K562 (cell line): ENCODE measurements at regions not wholly inside any gene's neighbourhood (a gene's known extent, or its start where the extent isn't known, plus 50 kb on each side); places are given as distances from the start of the nearest gene placed in this dataset.

Experiments
- ATAC-seq: fragments of 200-7000 bp; cut with Tn5 transposase; 3 replicates; pipeline ENCODE4 v1.9.1; 2020; ENCODE audit warnings: moderate library complexity
- BruUV-seq: library from RNA; stranded (reverse); fragments of 400-500 nt; replicated peaks from 2 replicates; lab custom pipeline; 2021; lab: Mats Ljungman, UMichigan
- CTCF ChIA-PET: fragments of 300-600 bp; formaldehyde crosslinking; extraction: SDS; loops from one replicate; lab custom pipeline; 2021; ENCODE audit warnings: low intra/inter-chr PET ratio; lab: Yijun Ruan, JAX
- POLR2A ChIA-PET: fragments of 300-600, 350-650 bp; sonication (Branson Sonifier 250); formaldehyde crosslinking; extraction: SDS; loops from one replicate; lab custom pipeline; 2021; ENCODE audit warnings: antibody characterized with exemption, inconsistent platforms; lab: Yijun Ruan, JAX
- DNase-seq, 4 experiments: peaks; one replicate each; pipeline versions ENCODE4 v3.0.0 to v3.0.0-alpha.2; 2011 to 2018; ENCODE audit warnings: low spot score in 3 of 4, mixed read lengths in 3 of 4; ENCODE audit errors: extremely low read depth in 1 of 4
- FAIRE-seq: peaks from 2 replicates; lab custom pipeline; 2011; peaks lifted over from hg19 to GRCh38; lab: Jason Lieb, UNC
- H2AFZ ChIP-seq: 2 replicates; pipeline ENCODE4 v1.6.0; 2011; ENCODE audit warnings: low read depth, low read length, control low read depth, inconsistent platforms
- H3K27ac ChIP-seq: fragments of 200-600 bp; 3 replicates; pipeline ENCODE4 v1.8.0; 2011; ENCODE audit warnings: low read depth, mild to moderate bottlenecking, control low read depth, inconsistent platforms, low read length, moderate library complexity, mixed read lengths; ENCODE audit errors: extremely low read depth
- H3K27me3 ChIP-seq, 2 experiments: fragments of 300-600 bp in 1 of 2; 2 replicates in 1 of 2; 3 replicates in 1 of 2; pipeline versions ENCODE4 v1.6.0 to v1.8.0; 2011; ENCODE audit warnings: inconsistent platforms in 2 of 2, low read length in 2 of 2, mild to moderate bottlenecking in 1 of 2, mixed read lengths in 1 of 2, moderate library complexity in 1 of 2; ENCODE audit not compliant: control insufficient read depth in 2 of 2, insufficient read depth in 2 of 2
- H3K36me3 ChIP-seq: fragments of 300-600 bp; 3 replicates; pipeline ENCODE4 v1.8.0; 2011; ENCODE audit warnings: mild to moderate bottlenecking, low read length, inconsistent platforms; ENCODE audit not compliant: control insufficient read depth, insufficient read depth
- H3K4me1 ChIP-seq, 2 experiments: fragments of 200-600 bp in 1 of 2; replicated peaks in 1 of 2; 2 replicates in 1 of 2; 3 replicates in 1 of 2; pipeline versions ENCODE4 v1.5.1 to v1.8.0; 2011; ENCODE audit warnings: inconsistent platforms in 2 of 2, low read length in 2 of 2, mild to moderate bottlenecking in 1 of 2, mixed read lengths in 1 of 2, moderate library complexity in 1 of 2; ENCODE audit not compliant: control insufficient read depth in 2 of 2, insufficient read depth in 2 of 2
- H3K4me2 ChIP-seq: 2 replicates; pipeline ENCODE4 v1.6.1; 2011; ENCODE audit warnings: low read length, control low read depth, inconsistent platforms, mixed read lengths; ENCODE audit not compliant: insufficient read depth
- H3K4me3 ChIP-seq: fragments of 200-600 bp; sonication (generic), shearing (Covaris generic); 2 replicates; pipeline ENCODE4 v1.5.1; 2016; ENCODE audit warnings: control low read depth, inconsistent platforms
- H3K79me2 ChIP-seq: fragments of 200-600 bp; 3 replicates; pipeline ENCODE4 v1.8.0; 2011; ENCODE audit warnings: low read length, inconsistent platforms; ENCODE audit not compliant: control insufficient read depth, insufficient read depth
- H3K9ac ChIP-seq, 2 experiments: 2 replicates each; pipeline versions ENCODE4 v1.6.0 to v1.6.1; 2011; ENCODE audit warnings: low read depth in 2 of 2, low read length in 2 of 2, control low read depth in 1 of 2, inconsistent platforms in 1 of 2, mild to moderate bottlenecking in 1 of 2, mixed read lengths in 1 of 2; ENCODE audit not compliant: insufficient read depth in 1 of 2
- H3K9me1 ChIP-seq: one replicate; pipeline ENCODE4 v1.6.0; 2011; ENCODE audit warnings: inconsistent platforms, mild to moderate bottlenecking, low read length, moderate library complexity; ENCODE audit not compliant: control insufficient read depth, insufficient read depth
- H3K9me3 ChIP-seq: replicated peaks from 2 replicates; pipeline ENCODE4 v1.5.1; 2011; ENCODE audit warnings: low read depth, low read length, inconsistent platforms; ENCODE audit not compliant: control insufficient read depth, insufficient read depth
- H4K20me1 ChIP-seq: replicated peaks from 2 replicates; pipeline ENCODE4 v1.6.1; 2011; ENCODE audit warnings: low read length, inconsistent platforms, mixed read lengths; ENCODE audit not compliant: control insufficient read depth, insufficient read depth
- ETV6 ChIP-seq, 3 experiments: fragments of 150-350 bp in 1 of 3; sonication (generic) in 1 of 3; formaldehyde crosslinking in 1 of 3; IDR thresholded peaks; 2 replicates each; pipeline versions ENCODE4 v1.6.1 to v1.8.0; 2014 to 2022; ENCODE audit warnings: borderline replicate concordance in 2 of 3, low read depth in 2 of 3, antibody characterized with exemption in 1 of 3, low read length in 1 of 3, mild to moderate bottlenecking in 1 of 3, missing genetic modification reagents in 1 of 3
- JUND ChIP-seq, 2 experiments: IDR thresholded peaks; 2 replicates in 1 of 2; 3 replicates in 1 of 2; pipeline ENCODE4 v1.6.1; 2011; ENCODE audit warnings: borderline replicate concordance in 2 of 2, low read depth in 2 of 2, low read length in 2 of 2, improper control_type of control experiment in 1 of 2, missing biosample characterization in 1 of 2, missing genetic modification characterization in 1 of 2, missing genetic modification reagents in 1 of 2
- NCOA4 ChIP-seq: fragments of 450-650 bp; IDR thresholded peaks from 2 replicates; pipeline ENCODE4 v1.6.1; 2018; ENCODE audit warnings: mild to moderate bottlenecking; ENCODE audit not compliant: partially characterized antibody
- NFIC ChIP-seq: fragments of 450-650 bp; IDR thresholded peaks from 2 replicates; pipeline ENCODE4 v1.6.1; 2017; ENCODE audit warnings: mild to moderate bottlenecking, inconsistent platforms
- NR2C2 ChIP-seq, 2 experiments: fragments of 200-800 bp in 1 of 2; sonication (Bioruptor generic) in 1 of 2; sonication (generic) in 1 of 2; formaldehyde crosslinking in 1 of 2; IDR thresholded peaks; 2 replicates each; pipeline versions ENCODE4 v1.6.1 to v1.8.0; 2016 to 2022; ENCODE audit warnings: mild to moderate bottlenecking in 1 of 2, missing compliant biosample characterization in 1 of 2, missing genetic modification characterization in 1 of 2, missing genetic modification reagents in 1 of 2
- NR2F6 ChIP-seq: fragments of 450-650 bp; formaldehyde crosslinking; IDR thresholded peaks from 2 replicates; pipeline ENCODE4 v1.4.0; 2020; ENCODE audit warnings: mild to moderate bottlenecking
- PHF20 ChIP-seq: fragments of 450-650 bp; IDR thresholded peaks from 2 replicates; pipeline ENCODE4 v1.6.1; 2018; ENCODE audit not compliant: partially characterized antibody
- PTTG1 ChIP-seq: fragments of 450-650 bp; IDR thresholded peaks from 2 replicates; pipeline ENCODE4 v1.6.1; 2016; ENCODE audit warnings: low read depth, mild to moderate bottlenecking, missing genetic modification characterization, missing compliant biosample characterization
- SRSF3 ChIP-seq: fragments of 200-400 bp; formaldehyde crosslinking; IDR thresholded peaks from 2 replicates; pipeline ENCODE4 v1.6.1; 2016; ENCODE audit warnings: mild to moderate bottlenecking, low read length, moderate library complexity; ENCODE audit not compliant: insufficient read depth
- SRSF9 ChIP-seq: fragments of 200-400 bp; formaldehyde crosslinking; IDR thresholded peaks from 2 replicates; pipeline ENCODE4 v1.6.1; 2017; ENCODE audit warnings: low read depth, low read length, borderline replicate concordance
- TSC22D4 ChIP-seq: fragments of 450-650 bp; IDR thresholded peaks from 2 replicates; pipeline ENCODE4 v1.6.1; 2016; ENCODE audit warnings: missing genetic modification characterization, missing biosample characterization, control low read depth
- WHSC1 ChIP-seq: IDR thresholded peaks from one replicate; pipeline ENCODE4 v1.6.1; 2012; ENCODE audit warnings: low read length, control low read depth, inconsistent platforms
- ZKSCAN1 ChIP-seq: fragments of 150-350 bp; IDR thresholded peaks from 2 replicates; pipeline ENCODE4 v1.6.1; 2016; ENCODE audit warnings: low read depth, low read length
- ZNF589 ChIP-seq: fragments of 200-800 bp; sonication (Bioruptor generic); IDR thresholded peaks from 2 replicates; pipeline ENCODE4 v1.6.1; 2016; ENCODE audit warnings: low read depth, missing genetic modification characterization, missing compliant biosample characterization
- ZNF668 ChIP-seq: fragments of 250-450 bp; sonication (Bioruptor Pico); IDR thresholded peaks from 2 replicates; pipeline ENCODE4 v1.8.0; 2022; ENCODE audit warnings: mild to moderate bottlenecking, inconsistent platforms
- WGBS: fragments of 100-300 bp; shearing (Covaris generic); methylation state at CpG from one replicate; pipeline ENCODE4 v1.1.6; 2016; ENCODE audit warnings: low coverage, mixed read lengths; ENCODE audit not compliant: insufficient coverage; ENCODE audit errors: missing lambda C conversion rate; 5-methylcytosine and 5-hydroxymethylcytosine counted together
- in situ Hi-C: fragments of 300-500 bp; cut with MboI; formaldehyde crosslinking; loops from 4 replicates; pipeline ENCODE4 v1.15.0; 2018; ENCODE audit warnings: inconsistent platforms, mixed read lengths
- intact Hi-C: fragments of 100-400 bp; cut with micrococcal nuclease; formaldehyde crosslinking; loops from 2 replicates; pipeline ENCODE4 v1.14.2; 2022
- TF ChIP-seq, protein P1 (sequence below): fragments of 250-450 bp; sonication (Bioruptor Pico); IDR thresholded peaks from 2 replicates; pipeline ENCODE4 v1.8.0; 2022; ENCODE audit warnings: inconsistent platforms, mild to moderate bottlenecking, moderate library complexity, borderline replicate concordance
- TF ChIP-seq, protein P2 (sequence below): sonication (generic); formaldehyde crosslinking; IDR thresholded peaks from 2 replicates; pipeline ENCODE4 v1.8.1; 2023; ENCODE audit warnings: mild to moderate bottlenecking, missing genetic modification reagents, moderate library complexity
- TF ChIP-seq, protein P3 (sequence below): fragments of 250-450 bp; sonication (Bioruptor Pico); IDR thresholded peaks from 2 replicates; pipeline ENCODE4 v1.5.0; 2021

DNA sequence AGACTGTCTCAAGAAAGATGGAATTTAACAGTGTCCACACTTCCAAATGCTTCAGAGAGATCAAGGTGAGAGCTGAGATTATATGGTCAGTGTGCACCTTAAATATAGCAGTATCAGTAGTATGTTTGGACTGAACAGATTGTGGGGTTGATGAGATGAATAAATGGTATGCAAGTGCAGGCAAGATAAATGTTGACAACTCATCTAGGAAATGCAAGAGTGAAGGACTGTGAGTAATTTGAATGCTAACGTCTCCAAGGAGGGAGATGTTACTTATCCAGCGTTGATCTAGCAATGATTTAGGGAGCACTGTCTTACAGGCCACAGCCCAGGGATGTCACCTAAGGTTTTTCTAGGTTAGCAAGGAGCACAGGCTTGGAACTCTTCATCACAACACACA is 170.7 kb upstream of the GALNT2 start (continued):
- TF ChIP-seq ZKSCAN1, result no peak

DNA sequence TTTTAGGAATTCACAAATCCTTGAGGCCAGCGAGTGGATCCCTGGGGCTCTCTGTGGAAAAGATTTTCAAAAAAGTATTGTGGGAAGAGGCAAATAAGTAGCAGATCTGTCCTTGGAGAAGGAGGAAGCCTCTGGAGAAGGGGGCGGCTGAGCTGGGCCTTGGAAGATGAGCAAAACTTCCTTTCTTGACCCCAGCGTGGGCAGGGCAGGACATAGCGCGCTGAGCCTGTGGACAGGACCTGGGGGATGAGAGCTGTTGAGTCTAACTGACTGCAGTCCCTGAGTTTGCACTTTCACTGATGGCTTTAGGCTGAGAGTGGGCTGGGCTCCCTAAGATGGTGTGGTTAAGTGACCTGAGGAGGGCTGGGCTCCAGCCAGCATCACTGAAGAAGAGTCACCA is 170.2 kb upstream of the GALNT2 start:
- FAIRE-seq, result no peak
- TF ChIP-seq JUND (IDR thresholded peaks at IDR 0.05; ENCODE audit: borderline replicate concordance, low read depth, low read length), result no peak
- no peak for TF ChIP-seq JUND (tag; IDR thresholded peaks at IDR 0.05; ENCODE audit: borderline replicate concordance, low read depth, low read length)
- TF ChIP-seq, protein P1, sequence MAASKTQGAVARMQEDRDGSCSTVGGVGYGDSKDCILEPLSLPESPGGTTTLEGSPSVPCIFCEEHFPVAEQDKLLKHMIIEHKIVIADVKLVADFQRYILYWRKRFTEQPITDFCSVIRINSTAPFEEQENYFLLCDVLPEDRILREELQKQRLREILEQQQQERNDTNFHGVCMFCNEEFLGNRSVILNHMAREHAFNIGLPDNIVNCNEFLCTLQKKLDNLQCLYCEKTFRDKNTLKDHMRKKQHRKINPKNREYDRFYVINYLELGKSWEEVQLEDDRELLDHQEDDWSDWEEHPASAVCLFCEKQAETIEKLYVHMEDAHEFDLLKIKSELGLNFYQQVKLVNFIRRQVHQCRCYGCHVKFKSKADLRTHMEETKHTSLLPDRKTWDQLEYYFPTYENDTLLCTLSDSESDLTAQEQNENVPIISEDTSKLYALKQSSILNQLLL, result no peak
- TF ChIP-seq NR2F6 (CRISPR knock-in tag), result no peak
- no peak for TF ChIP-seq ZNF668
- no peak for TF ChIP-seq NCOA4
- TF ChIP-seq SRSF3, result no peak
- TF ChIP-seq, protein P2, sequence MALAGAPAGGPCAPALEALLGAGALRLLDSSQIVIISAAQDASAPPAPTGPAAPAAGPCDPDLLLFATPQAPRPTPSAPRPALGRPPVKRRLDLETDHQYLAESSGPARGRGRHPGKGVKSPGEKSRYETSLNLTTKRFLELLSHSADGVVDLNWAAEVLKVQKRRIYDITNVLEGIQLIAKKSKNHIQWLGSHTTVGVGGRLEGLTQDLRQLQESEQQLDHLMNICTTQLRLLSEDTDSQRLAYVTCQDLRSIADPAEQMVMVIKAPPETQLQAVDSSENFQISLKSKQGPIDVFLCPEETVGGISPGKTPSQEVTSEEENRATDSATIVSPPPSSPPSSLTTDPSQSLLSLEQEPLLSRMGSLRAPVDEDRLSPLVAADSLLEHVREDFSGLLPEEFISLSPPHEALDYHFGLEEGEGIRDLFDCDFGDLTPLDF (CRISPR knock-in tag), result no peak
- TF ChIP-seq NR2C2 (CRISPR knock-in tag; IDR thresholded peaks at IDR 0.05), result no peak
- no peak for TF ChIP-seq NR2C2 (tag; IDR thresholded peaks at IDR 0.05)
- TF ChIP-seq WHSC1, result no peak
- TF ChIP-seq, protein P3, sequence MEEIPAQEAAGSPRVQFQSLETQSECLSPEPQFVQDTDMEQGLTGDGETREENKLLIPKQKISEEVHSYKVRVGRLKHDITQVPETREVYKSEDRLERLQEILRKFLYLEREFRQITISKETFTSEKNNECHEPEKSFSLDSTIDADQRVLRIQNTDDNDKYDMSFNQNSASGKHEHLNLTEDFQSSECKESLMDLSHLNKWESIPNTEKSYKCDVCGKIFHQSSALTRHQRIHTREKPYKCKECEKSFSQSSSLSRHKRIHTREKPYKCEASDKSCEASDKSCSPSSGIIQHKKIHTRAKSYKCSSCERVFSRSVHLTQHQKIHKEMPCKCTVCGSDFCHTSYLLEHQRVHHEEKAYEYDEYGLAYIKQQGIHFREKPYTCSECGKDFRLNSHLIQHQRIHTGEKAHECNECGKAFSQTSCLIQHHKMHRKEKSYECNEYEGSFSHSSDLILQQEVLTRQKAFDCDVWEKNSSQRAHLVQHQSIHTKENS (CRISPR knock-in tag), result no peak
- no peak for TF ChIP-seq ETV6 (IDR thresholded peaks at IDR 0.05; ENCODE audit: borderline replicate concordance in 1 of 2, low read depth in 2 of 2, low read length in 1 of 2)
- TF ChIP-seq ETV6 (CRISPR knock-in tag; IDR thresholded peaks at IDR 0.05; ENCODE audit: borderline replicate concordance), result no peak
- no peak for TF ChIP-seq NFIC
- no peak for TF ChIP-seq ZNF589 (CRISPR knock-in tag)
- TF ChIP-seq SRSF9, result no peak
- no peak for TF ChIP-seq PHF20
- TF ChIP-seq TSC22D4, result no peak
- no peak for TF ChIP-seq PTTG1 (tag)

More for the DNA sequence above, 170.2 kb upstream of the GALNT2 start:
- ChIA-PET POLR2A (interaction anchor here (0.6 kb wide), 1 partner anchor 1696 kb away, joined by 3 read pairs; no protein-coding TSS in a partner anchor), CTCF (no interaction called here)
- no peak overlapping the region for H2AFZ ChIP-seq
- no peak for ATAC-seq
- no TSS peak for BruUV-seq
- H3K9me3 ChIP-seq, result no peaks in the 10 kb centered on the region
- no peaks in the 10 kb centered on the region for H3K79me2 ChIP-seq
- no peaks in the 10 kb centered on the region for H4K20me1 ChIP-seq
- intact Hi-C loops (no loop called here), in situ Hi-C loops (no loop called here)
- H3K9me1 ChIP-seq, result no peaks in the 10 kb centered on the region
- no peak overlapping the region for H3K4me2 ChIP-seq
- H3K9ac ChIP-seq, result no peak overlapping the region
- peaks cover 4 to 14% of the 10 kb centered on the region in 2 experiments; a peak in 3 of 5 replicates for H3K27me3 ChIP-seq
- no peak for DNase-seq
- 1% methylated on average over 5 of the region's 5 CpGs for WGBS
- no peaks in the 10 kb centered on the region for H3K4me1 ChIP-seq
- H3K4me3 ChIP-seq, result no peak overlapping the region
- no peaks in the 10 kb centered on the region for H3K36me3 ChIP-seq
- H3K27ac ChIP-seq, result no peak overlapping the region
